ACC112 (cell line): ENCODE measurements at regions not wholly inside any gene's neighbourhood (a gene's known extent, or its start where the extent isn't known, plus 50 kb on each side); places are given as distances from the start of the nearest gene placed in this dataset.

Experiments
- H2AFZ ChIP-seq: fragments of 200-600 bp; sonication (generic); one replicate; pipeline ENCODE4 v1.6.0; 2017; ENCODE audit warnings: antibody characterized with exemption, low read length; ENCODE audit not compliant: unreplicated experiment
- H3K27ac ChIP-seq: fragments of 200-600 bp; sonication (generic); 2 replicates; pipeline ENCODE4 v1.5.1; 2014; ENCODE audit warnings: low read depth, mild to moderate bottlenecking, antibody characterized with exemption, low read length, moderate library complexity
- H3K27me3 ChIP-seq: fragments of 200-600 bp; sonication (generic); 2 replicates; pipeline ENCODE4 v1.6.1; 2014; ENCODE audit warnings: mild to moderate bottlenecking, antibody characterized with exemption, low read length, moderate library complexity, mixed read lengths; ENCODE audit not compliant: insufficient read depth
- H3K36me3 ChIP-seq: fragments of 200-600 bp; sonication (generic); 2 replicates; pipeline ENCODE4 v1.6.1; 2016; ENCODE audit warnings: mild to moderate bottlenecking, antibody characterized with exemption, low read length, moderate library complexity, mixed read lengths; ENCODE audit not compliant: insufficient read depth
- H3K4me1 ChIP-seq: fragments of 200-600 bp; sonication (generic); one replicate; pipeline ENCODE4 v1.6.1; 2016; ENCODE audit warnings: low read length, mixed read lengths; ENCODE audit not compliant: insufficient read depth, unreplicated experiment, control insufficient read depth
- H3K4me3 ChIP-seq: fragments of 200-600 bp; sonication (generic); 2 replicates; pipeline ENCODE4 v1.5.1; 2014; ENCODE audit warnings: mild to moderate bottlenecking, low read depth, low read length
- H3K79me2 ChIP-seq: fragments of 200-600 bp; sonication (generic); one replicate; pipeline ENCODE4 v1.6.0; 2016; ENCODE audit warnings: low read length; ENCODE audit not compliant: control insufficient read depth, unreplicated experiment, insufficient read depth

DNA sequence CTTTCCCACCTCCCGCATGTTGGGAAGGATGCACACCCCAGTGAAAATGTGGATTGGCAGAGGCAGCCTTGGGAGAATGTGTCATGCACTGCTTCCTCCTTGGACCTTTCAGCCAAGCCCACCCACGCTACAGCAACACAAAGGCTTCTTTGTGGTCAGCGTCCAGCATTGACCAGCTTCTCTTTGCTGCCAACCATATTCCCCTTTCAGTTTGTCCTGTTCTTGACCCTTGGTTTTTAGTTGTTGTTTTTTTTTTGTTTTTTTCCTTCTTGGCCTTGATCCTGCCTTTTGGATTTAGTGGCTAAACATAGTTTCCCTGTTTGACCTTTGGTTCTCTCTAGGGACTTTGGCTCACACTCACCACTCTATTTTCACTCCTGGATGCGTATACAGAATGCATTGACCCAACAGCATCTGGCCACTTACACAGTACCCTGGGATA is 573.6 kb downstream of the INSC start:
- H3K27ac ChIP-seq, result no peak overlapping the region
- no peaks in the 10 kb centered on the region for H3K79me2 ChIP-seq
- H3K4me1 ChIP-seq, result no peaks in the 10 kb centered on the region
- H3K4me3 ChIP-seq, result no peak overlapping the region
- H2AFZ ChIP-seq, result no peak overlapping the region
- no peaks in the 10 kb centered on the region for H3K36me3 ChIP-seq
- peaks cover 4% of the 10 kb centered on the region; the same call in 1 of the 2 replicates for H3K27me3 ChIP-seq

GRCh38 chr11:15690320-15690719 is 575.6 kb downstream of the INSC start:
- H3K4me1 ChIP-seq, result no peaks in the 10 kb centered on the region
- H3K79me2 ChIP-seq, result no peaks in the 10 kb centered on the region
- no peak overlapping the region for H2AFZ ChIP-seq
- peaks cover 9% of the 10 kb centered on the region; the same call in 1 of the 2 replicates for H3K27me3 ChIP-seq
- H3K4me3 ChIP-seq, result no peak overlapping the region
- H3K27ac ChIP-seq, result no peak overlapping the region
- no peaks in the 10 kb centered on the region for H3K36me3 ChIP-seq

DNA sequence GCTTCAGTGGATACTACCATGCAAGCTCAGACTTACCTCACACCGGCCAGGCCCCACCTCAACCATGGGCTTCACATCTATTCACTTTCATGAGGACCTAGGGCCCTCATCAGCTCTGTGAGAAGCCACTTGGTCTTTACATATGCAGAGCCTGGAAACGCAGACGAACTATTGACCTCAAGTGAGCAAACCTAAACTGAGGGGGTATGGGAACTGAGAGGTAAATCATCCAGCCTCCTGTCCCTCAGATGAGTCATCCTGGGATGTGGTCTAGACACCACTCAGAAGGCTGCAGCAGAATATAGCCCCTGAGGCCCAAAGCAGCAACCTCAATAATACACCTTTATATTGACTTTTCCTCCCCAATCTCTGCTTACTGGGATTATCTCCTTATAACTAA is 578.0 kb downstream of the INSC start:
- no peak overlapping the region for H3K4me3 ChIP-seq
- no peaks in the 10 kb centered on the region for H3K79me2 ChIP-seq
- no peaks in the 10 kb centered on the region for H3K36me3 ChIP-seq
- peaks cover 17% of the 10 kb centered on the region; the same call in 1 of the 2 replicates for H3K27me3 ChIP-seq
- H3K27ac ChIP-seq, result no peak overlapping the region
- no peaks in the 10 kb centered on the region for H3K4me1 ChIP-seq
- H2AFZ ChIP-seq, result no peak overlapping the region

DNA sequence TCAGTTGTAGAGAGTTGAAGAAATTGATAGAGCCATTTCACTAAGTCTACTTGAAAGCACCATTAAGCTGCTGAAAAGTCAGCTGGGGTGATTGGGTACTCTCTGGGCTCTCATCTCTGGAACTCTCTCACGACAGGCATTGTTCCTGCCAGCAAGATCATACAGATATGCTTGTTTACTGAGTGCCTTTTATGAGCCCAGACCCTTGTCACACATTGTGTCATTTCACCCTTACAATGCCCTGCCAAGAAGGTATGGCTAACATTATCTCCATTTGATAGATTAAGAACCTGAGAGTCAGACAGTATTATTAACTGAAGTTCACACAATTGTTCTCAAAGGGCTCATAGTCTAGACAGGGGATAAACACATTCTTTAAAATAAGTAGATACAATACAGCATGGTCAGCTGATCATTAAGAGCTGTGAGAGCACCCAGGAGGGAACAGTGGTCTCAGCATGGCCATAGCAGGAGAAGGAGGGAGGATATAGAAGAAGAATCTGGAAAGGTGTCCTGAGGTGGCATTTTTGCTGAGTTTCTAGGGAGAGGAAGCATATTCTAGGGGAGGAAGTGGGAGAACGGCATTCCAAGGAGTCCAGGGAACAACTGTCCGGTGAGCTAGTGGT is 580.5 kb downstream of the INSC start:
- Histone ChIP-seq H2AFZ (no peak overlapping the region), H3K27me3 (peaks cover 21% of the 10 kb centered on the region; the same call in 1 of the 2 replicates), H3K4me1 (no peaks in the 10 kb centered on the region), H3K36me3 (no peaks in the 10 kb centered on the region), H3K27ac (no peak overlapping the region), H3K4me3 (no peak overlapping the region), H3K79me2 (no peaks in the 10 kb centered on the region)

- Histone ChIP-seq H3K4me3 (no peak overlapping the region), H3K27me3 (peaks cover 20% of the 10 kb centered on the region), H2AFZ (no peak overlapping the region), H3K36me3 (no peaks in the 10 kb centered on the region), H3K4me1 (no peaks in the 10 kb centered on the region), H3K27ac (no peak overlapping the region), H3K79me2 (no peaks in the 10 kb centered on the region)
Measured at GRCh38 chr11:15696069-15696468, 581.3 kb downstream of the INSC start.

DNA sequence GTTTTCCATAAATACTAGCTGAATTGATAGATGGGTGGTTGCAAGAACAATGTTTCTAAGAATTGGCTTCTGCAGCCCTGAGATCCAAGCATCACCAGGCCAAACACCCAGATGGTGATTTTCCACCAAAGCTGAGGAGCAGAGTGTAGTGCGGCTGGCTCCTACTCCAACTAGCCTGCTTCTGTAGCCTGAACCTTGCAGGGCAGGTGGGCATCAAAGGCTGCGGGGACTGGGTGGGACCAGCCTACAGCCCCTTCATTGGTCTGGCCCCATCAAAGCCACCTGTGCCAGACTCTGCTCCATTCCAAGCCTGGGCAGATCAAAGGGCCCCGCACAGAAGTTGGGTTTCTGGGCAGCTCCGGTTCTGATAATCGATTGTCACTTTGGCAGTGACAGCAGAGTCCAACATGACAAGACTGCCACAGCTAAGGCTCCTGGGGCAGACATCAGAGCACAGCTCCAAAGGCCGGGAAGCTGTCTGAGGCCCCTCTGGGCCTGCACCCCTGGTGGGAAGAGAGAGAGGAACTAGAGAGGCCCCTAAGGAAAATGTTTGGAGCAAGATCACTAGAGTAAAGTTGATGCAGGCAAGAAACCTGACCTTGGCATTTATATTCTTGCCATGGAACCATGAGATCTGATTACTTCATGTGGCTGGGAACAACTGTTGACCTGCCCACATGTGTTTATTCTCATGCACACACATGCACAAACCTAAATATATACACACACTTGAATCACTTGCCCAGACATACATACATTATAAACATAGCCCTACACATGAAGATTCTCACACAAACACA is 582.9 kb downstream of the INSC start:
- no peaks in the 10 kb centered on the region for H3K36me3 ChIP-seq
- no peaks in the 10 kb centered on the region for H3K79me2 ChIP-seq
- no peaks in the 10 kb centered on the region for H3K4me1 ChIP-seq
- H3K4me3 ChIP-seq, result no peak overlapping the region
- H2AFZ ChIP-seq, result no peak overlapping the region
- peaks cover 22% of the 10 kb centered on the region for H3K27me3 ChIP-seq
- H3K27ac ChIP-seq, result no peak overlapping the region

DNA sequence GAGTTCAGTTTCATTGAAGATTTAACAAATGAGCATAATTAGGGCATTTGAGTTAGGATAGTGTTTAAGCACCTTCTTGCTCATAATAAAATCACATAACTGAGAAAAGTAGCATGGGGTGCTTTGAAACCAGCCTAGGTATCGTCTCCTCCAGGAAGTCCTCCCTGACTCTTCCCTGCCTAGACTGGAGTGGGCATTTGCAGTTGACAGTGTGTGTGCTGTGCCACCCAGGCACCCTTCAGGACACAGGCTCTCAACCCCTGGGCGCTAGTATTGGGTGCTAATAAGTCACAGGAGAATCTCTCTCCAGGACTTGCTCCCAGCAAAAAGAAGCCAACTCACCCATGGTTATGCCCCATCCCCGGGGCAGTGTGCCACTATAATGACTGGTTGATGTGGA is 584.1 kb downstream of the INSC start:
- Histone ChIP-seq H3K4me3 (no peak overlapping the region), H3K4me1 (no peaks in the 10 kb centered on the region), H3K27me3 (peaks cover 25% of the 10 kb centered on the region), H3K36me3 (no peaks in the 10 kb centered on the region), H3K27ac (no peak overlapping the region), H2AFZ (no peak overlapping the region), H3K79me2 (no peaks in the 10 kb centered on the region)

DNA sequence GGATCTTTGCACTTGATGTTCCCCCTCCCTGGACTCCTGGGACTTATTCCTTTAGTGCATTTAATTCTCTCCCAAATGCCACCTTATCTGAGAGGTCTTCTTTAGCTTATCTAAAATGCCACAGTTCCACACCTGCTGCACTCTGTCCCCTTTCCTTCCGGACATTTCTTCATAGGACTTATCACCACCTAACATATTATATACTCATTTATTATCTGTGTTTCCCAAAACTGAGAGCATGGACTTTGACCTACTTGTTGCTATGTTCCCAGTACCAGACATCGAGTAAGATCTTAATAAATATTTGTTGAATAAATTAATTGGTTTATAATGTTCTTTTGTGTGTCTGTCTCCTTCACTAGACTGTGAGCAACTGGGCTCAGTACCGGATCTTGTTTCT is 585.3 kb downstream of the INSC start:
- H3K27ac ChIP-seq, result no peak overlapping the region
- H3K4me1 ChIP-seq, result no peaks in the 10 kb centered on the region
- no peak overlapping the region for H3K4me3 ChIP-seq
- H3K79me2 ChIP-seq, result no peaks in the 10 kb centered on the region
- no peaks in the 10 kb centered on the region for H3K36me3 ChIP-seq
- no peak overlapping the region for H2AFZ ChIP-seq
- H3K27me3 ChIP-seq, result peaks cover 24% of the 10 kb centered on the region

DNA sequence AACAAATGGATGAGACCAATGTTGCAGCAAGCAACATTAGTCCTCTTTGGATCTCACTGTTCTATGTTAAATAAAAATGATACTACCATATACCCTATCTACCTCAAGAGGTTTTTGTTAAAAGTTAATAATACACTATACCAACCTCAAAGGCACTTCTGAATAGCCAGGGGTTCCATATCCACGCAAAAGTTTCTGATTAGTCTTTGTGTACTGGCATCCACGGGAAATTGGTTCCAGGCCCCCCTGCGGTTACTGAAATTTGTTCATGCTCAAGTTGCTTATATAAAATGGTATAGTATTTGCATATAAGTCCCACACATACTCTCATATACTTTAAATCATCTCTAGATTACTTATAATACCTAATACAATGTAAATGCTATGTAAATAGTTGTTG is 585.7 kb downstream of the INSC start:
- Histone ChIP-seq H3K27ac (no peak overlapping the region), H3K27me3 (peaks cover 19% of the 10 kb centered on the region), H3K36me3 (no peaks in the 10 kb centered on the region), H3K4me1 (no peaks in the 10 kb centered on the region), H2AFZ (no peak overlapping the region), H3K79me2 (no peaks in the 10 kb centered on the region), H3K4me3 (no peak overlapping the region)

- peaks cover 8% of the 10 kb centered on the region for H3K27me3 ChIP-seq
- no peak overlapping the region for H2AFZ ChIP-seq
- no peak overlapping the region for H3K27ac ChIP-seq
- H3K4me1 ChIP-seq, result no peaks in the 10 kb centered on the region
- no peaks in the 10 kb centered on the region for H3K36me3 ChIP-seq
- H3K4me3 ChIP-seq, result no peak overlapping the region
- no peaks in the 10 kb centered on the region for H3K79me2 ChIP-seq
Measured at GRCh38 chr11:15704064-15704463, 589.3 kb downstream of the INSC start.

GRCh38 chr11:15704556-15704955 is 589.8 kb downstream of the INSC start:
- H3K4me3 ChIP-seq, result no peak overlapping the region
- peaks cover 8% of the 10 kb centered on the region for H3K27me3 ChIP-seq
- no peaks in the 10 kb centered on the region for H3K4me1 ChIP-seq
- no peak overlapping the region for H2AFZ ChIP-seq
- H3K36me3 ChIP-seq, result no peaks in the 10 kb centered on the region
- H3K79me2 ChIP-seq, result no peaks in the 10 kb centered on the region
- no peak overlapping the region for H3K27ac ChIP-seq
